ENCODE measurements at regions not wholly inside any gene's neighbourhood (a gene's known extent, or its start where the extent isn't known, plus 50 kb on each side); places are given as distances from the start of the nearest gene placed in this dataset.

DNA sequence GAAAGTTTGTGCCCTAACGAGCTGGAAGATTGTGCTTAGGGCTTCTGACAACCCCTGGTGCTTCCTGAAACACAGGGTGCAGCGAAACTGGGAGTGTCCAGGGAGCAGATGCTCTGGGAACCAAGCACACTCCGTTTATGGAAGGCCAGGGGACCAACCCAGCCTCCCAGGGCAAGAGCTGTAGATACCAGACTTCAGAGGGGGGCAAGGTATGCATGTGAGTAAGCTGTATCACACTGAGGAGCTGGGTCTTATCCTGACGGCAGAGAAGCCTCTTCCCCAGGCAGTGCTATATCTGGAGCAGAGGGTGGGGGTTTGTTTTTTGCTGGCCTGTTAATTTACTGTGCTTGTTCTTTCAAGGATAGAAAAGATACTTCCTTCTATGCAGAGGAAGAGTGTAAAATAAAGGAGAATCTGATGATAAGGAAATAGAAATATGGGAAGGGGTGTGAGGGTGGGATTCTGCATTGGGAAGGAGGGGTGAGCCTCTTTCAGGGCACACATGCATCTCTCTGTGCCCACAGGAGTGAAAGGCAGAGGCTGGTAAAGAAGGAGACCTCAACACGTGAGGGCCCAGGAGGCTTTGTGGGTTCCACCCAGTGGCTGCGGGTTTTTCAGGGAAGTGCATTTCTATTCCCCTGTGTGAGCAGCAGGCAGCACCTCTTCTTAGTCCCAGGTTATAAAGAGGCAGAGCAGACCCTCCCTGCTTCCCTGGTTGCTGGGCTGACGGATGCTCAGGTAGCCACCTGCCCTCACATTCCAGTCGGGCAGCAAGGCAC is 314.1 kb downstream of the TCERG1L start:
- no peaks in the 10 kb centered on the region for H3K36me3 ChIP-seq (ENCODE audit: control insufficient read depth, insufficient read depth, low read length)
- ATAC-seq (no peak), DNase-seq (ENCODE audit: low read depth, low spot score) (no peak)
- CTCF ChIA-PET: no interaction called here
- in situ Hi-C loops (cut with HindIII; ENCODE audit: low pct_unique_long_range_greater_than_20kb, low sequenced_read_pairs): no loop called here
- H3K27me3 ChIP-seq (ENCODE audit: control insufficient read depth, insufficient read depth, low read length): peaks cover 35% of the 10 kb centered on the region
- no peak overlapping the region for H3K27ac ChIP-seq (ENCODE audit: low read length)
- no peaks in the 10 kb centered on the region for H3K4me1 ChIP-seq (ENCODE audit: control insufficient read depth, insufficient read depth, low read length)
- no peak for TF ChIP-seq SIN3A (IDR thresholded peaks at IDR 0.05; ENCODE audit: borderline replicate concordance, insufficient read depth, low read depth, low read length)
- TF ChIP-seq, protein P1, sequence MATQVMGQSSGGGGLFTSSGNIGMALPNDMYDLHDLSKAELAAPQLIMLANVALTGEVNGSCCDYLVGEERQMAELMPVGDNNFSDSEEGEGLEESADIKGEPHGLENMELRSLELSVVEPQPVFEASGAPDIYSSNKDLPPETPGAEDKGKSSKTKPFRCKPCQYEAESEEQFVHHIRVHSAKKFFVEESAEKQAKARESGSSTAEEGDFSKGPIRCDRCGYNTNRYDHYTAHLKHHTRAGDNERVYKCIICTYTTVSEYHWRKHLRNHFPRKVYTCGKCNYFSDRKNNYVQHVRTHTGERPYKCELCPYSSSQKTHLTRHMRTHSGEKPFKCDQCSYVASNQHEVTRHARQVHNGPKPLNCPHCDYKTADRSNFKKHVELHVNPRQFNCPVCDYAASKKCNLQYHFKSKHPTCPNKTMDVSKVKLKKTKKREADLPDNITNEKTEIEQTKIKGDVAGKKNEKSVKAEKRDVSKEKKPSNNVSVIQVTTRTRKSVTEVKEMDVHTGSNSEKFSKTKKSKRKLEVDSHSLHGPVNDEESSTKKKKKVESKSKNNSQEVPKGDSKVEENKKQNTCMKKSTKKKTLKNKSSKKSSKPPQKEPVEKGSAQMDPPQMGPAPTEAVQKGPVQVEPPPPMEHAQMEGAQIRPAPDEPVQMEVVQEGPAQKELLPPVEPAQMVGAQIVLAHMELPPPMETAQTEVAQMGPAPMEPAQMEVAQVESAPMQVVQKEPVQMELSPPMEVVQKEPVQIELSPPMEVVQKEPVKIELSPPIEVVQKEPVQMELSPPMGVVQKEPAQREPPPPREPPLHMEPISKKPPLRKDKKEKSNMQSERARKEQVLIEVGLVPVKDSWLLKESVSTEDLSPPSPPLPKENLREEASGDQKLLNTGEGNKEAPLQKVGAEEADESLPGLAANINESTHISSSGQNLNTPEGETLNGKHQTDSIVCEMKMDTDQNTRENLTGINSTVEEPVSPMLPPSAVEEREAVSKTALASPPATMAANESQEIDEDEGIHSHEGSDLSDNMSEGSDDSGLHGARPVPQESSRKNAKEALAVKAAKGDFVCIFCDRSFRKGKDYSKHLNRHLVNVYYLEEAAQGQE (IDR thresholded peaks at IDR 0.05; ENCODE audit: insufficient read depth in 1 of 2, low read depth in 2 of 2, low read length in 1 of 2): no peak
- no peak for TF ChIP-seq POLR2AphosphoS5 (IDR thresholded peaks at IDR 0.05; ENCODE audit: low read depth, low read length)
- no peak for TF ChIP-seq CTCF (IDR thresholded peaks at IDR 0.05)
- TF ChIP-seq TCF7L2 (IDR thresholded peaks at IDR 0.05; ENCODE audit: low read depth, low read length): no peak
- no peak overlapping the region for H3K4me3 ChIP-seq (ENCODE audit: low read depth in 2 of 2, low read length in 2 of 2)
- BruUV-seq (replicated peaks): no TSS peak
- POLR2A ChIA-PET: no interaction called here
- intact Hi-C loops (cut with micrococcal nuclease; ENCODE audit: unreplicated experiment): no loop called here
- no peaks in the 10 kb centered on the region; the same call in 1 of the 2 replicates for H3K9me3 ChIP-seq (ENCODE audit: control insufficient read depth, insufficient read depth, low read depth, low read length)

DNA sequence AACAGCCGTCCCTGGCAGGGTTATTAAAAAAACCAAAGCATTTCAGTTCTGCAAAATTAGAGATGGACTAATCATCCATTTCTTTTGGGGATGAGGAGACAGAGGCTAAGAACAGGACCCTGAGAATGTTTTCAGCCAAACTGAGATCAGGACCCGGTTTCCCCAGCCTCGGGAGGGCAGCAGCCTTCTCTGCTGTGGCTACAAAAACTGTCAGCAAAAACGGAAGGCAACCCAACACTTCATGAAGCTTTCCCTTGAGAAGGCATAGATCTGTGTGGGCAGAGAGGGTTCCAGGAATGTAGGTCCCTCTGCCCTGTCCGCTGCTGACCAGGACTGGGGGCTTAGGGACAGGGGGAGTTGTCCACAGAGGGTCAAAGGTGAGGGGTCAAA is 313.5 kb downstream of the TCERG1L start:
- Histone ChIP-seq H3K27ac (ENCODE audit: low read length) (no peak overlapping the region), H3K4me1 (ENCODE audit: control insufficient read depth, insufficient read depth, low read length) (no peaks in the 10 kb centered on the region), H3K4me3 (ENCODE audit: low read depth in 2 of 2, low read length in 2 of 2) (no peak overlapping the region), H3K36me3 (ENCODE audit: control insufficient read depth, insufficient read depth, low read length) (no peaks in the 10 kb centered on the region), H3K27me3 (ENCODE audit: control insufficient read depth, insufficient read depth, low read length) (peaks cover 38% of the 10 kb centered on the region), H3K9me3 (ENCODE audit: control insufficient read depth, insufficient read depth, low read depth, low read length) (no peaks in the 10 kb centered on the region; the same call in 1 of the 2 replicates)
- CTCF ChIA-PET: no interaction called here
- POLR2A ChIA-PET: no interaction called here
- no peak for ATAC-seq
- no TSS peak for BruUV-seq (replicated peaks)
- no peak for TF ChIP-seq POLR2AphosphoS5 (IDR thresholded peaks at IDR 0.05; ENCODE audit: low read depth, low read length)
- TF ChIP-seq, protein P1 (IDR thresholded peaks at IDR 0.05; ENCODE audit: insufficient read depth in 1 of 2, low read depth in 2 of 2, low read length in 1 of 2): no peak
- no peak for DNase-seq (ENCODE audit: low read depth, low spot score)
- intact Hi-C loops (cut with micrococcal nuclease; ENCODE audit: unreplicated experiment) (no loop called here), in situ Hi-C loops (cut with HindIII; ENCODE audit: low pct_unique_long_range_greater_than_20kb, low sequenced_read_pairs) (no loop called here)
